ENCODE measurements at regions not wholly inside any gene's neighbourhood (a gene's known extent, or its start where the extent isn't known, plus 50 kb on each side); places are given as distances from the start of the nearest gene placed in this dataset.

- TF ChIP-seq ZNF843 (tag by site-specific recombination; IDR thresholded peaks at IDR 0.05) (no peak), ZNF398 (tag by site-specific recombination; IDR thresholded peaks at IDR 0.05) (no peak), SP7 (tag by site-specific recombination; IDR thresholded peaks at IDR 0.05) (no peak), ZFHX2 (tag by site-specific recombination; conservative IDR thresholded peaks at IDR 0.05) (no peak), ZNF830 (tag by site-specific recombination; IDR thresholded peaks at IDR 0.05; ENCODE audit: low read depth) (no peak), ZBTB48 (tag by site-specific recombination; IDR thresholded peaks at IDR 0.05) (no peak), TCF7L2 (IDR thresholded peaks at IDR 0.05; ENCODE audit: borderline replicate concordance, low read depth, low read length) (no peak), ZNF555 (tag by site-specific recombination; conservative IDR thresholded peaks at IDR 0.05) (no peak), YY1 (tag by site-specific recombination; IDR thresholded peaks at IDR 0.05) (no peak), ZNF146 (tag by site-specific recombination; IDR thresholded peaks at IDR 0.05) (no peak), ZBTB6 (tag by site-specific recombination; IDR thresholded peaks at IDR 0.05) (no peak), ZNF335 (tag by site-specific recombination; conservative IDR thresholded peaks at IDR 0.05) (no peak), ZNF514 (tag by site-specific recombination; IDR thresholded peaks at IDR 0.05) (no peak), ZBTB1 (tag by site-specific recombination; IDR thresholded peaks at IDR 0.05) (no peak)
- Histone ChIP-seq H3K4me1 (ENCODE audit: control insufficient read depth, insufficient read depth, low read length) (no peaks in the 10 kb centered on the region), H3K27ac (ENCODE audit: extremely low read depth, low read depth, low read length) (no peak overlapping the region), H3K36me3 (ENCODE audit: control insufficient read depth in 2 of 2, insufficient read depth in 1 of 2, low read length in 2 of 2) (no peaks in the 10 kb centered on the region), H3K9me3 (ENCODE audit: control insufficient read depth, insufficient read depth, low read depth, low read length) (no peaks in the 10 kb centered on the region), H3K4me3 (ENCODE audit: low read depth, low read length) (no peak overlapping the region)
- ChIA-PET CTCF (interaction anchor here (0.6 to 0.7 kb wide), 2 partner anchors 655 to 1151 kb away, joined by 3 read pairs; no protein-coding TSS in a partner anchor), POLR2A (no interaction called here)
Observed at GRCh38 chr4:108529102-108529501, 91.3 kb upstream of the RPL34 start.

- TF ChIP-seq ZNF280D (tag by site-specific recombination; IDR thresholded peaks at IDR 0.05), result no peak
- TF ChIP-seq ZNF776 (tag by site-specific recombination; IDR thresholded peaks at IDR 0.05; ENCODE audit: borderline replicate concordance), result no peak
- TF ChIP-seq SP3 (tag by site-specific recombination; IDR thresholded peaks at IDR 0.05), result no peak
- no peak for TF ChIP-seq ZNF629 (tag by site-specific recombination; IDR thresholded peaks at IDR 0.05)
- TF ChIP-seq YY1 (tag by site-specific recombination; IDR thresholded peaks at IDR 0.05), result no peak
- no peak for TF ChIP-seq ZNF302 (tag by site-specific recombination; IDR thresholded peaks at IDR 0.05; ENCODE audit: low read depth)
- no peak for TF ChIP-seq FEZF1 (tag by site-specific recombination; IDR thresholded peaks at IDR 0.05)
- TF ChIP-seq ZNF639 (tag by site-specific recombination; IDR thresholded peaks at IDR 0.05), result no peak
- TF ChIP-seq SCRT1 (tag by site-specific recombination; IDR thresholded peaks at IDR 0.05; ENCODE audit: borderline replicate concordance), result no peak
- no peak for TF ChIP-seq ZNF324 (tag by site-specific recombination; IDR thresholded peaks at IDR 0.05)
- TF ChIP-seq PRDM4 (tag by site-specific recombination; IDR thresholded peaks at IDR 0.05), result no peak
- TF ChIP-seq ZBTB20 (tag by site-specific recombination; IDR thresholded peaks at IDR 0.05), result no peak
- no peak for TF ChIP-seq ZNF785 (tag by site-specific recombination; IDR thresholded peaks at IDR 0.05)
- no peak overlapping the region for H3K4me3 ChIP-seq (ENCODE audit: low read depth, low read length)
- no peaks in the 10 kb centered on the region for H3K4me1 ChIP-seq (ENCODE audit: control insufficient read depth, insufficient read depth, low read length)
- ChIA-PET CTCF (interaction anchor here (0.7 kb wide), 1 partner anchor 17 kb away, joined by 5 read pairs; no protein-coding TSS in a partner anchor), POLR2A (no interaction called here)
- H3K9me3 ChIP-seq (ENCODE audit: control insufficient read depth, insufficient read depth, low read depth, low read length), result no peaks in the 10 kb centered on the region
- no peaks in the 10 kb centered on the region for H3K36me3 ChIP-seq (ENCODE audit: control insufficient read depth in 2 of 2, insufficient read depth in 1 of 2, low read length in 2 of 2)
- H3K27ac ChIP-seq (ENCODE audit: extremely low read depth, low read depth, low read length), result no peak overlapping the region
Observed at GRCh38 chr4:108527723-108528122, 92.7 kb upstream of the RPL34 start.
